ENCODE measurements at regions not wholly inside any gene's neighbourhood (a gene's known extent, or its start where the extent isn't known, plus 50 kb on each side); places are given as distances from the start of the nearest gene placed in this dataset.

GRCh38 chr16:66273644-66274334, 92.7 kb upstream of the CDH5 start:
- TF ChIP-seq OVOL2 (CRISPR knock-in tag; IDR thresholded peaks at IDR 0.05; ENCODE audit: borderline replicate concordance) (no peak), CDX4 (CRISPR knock-in tag; IDR thresholded peaks at IDR 0.05; ENCODE audit: borderline replicate concordance) (no peak), USF2 (CRISPR knock-in tag; IDR thresholded peaks at IDR 0.05) (peak; percentile 34; the same call in 1 of the 2 replicates)
- H3K36me3 Mint-ChIP-seq = peaks cover 3% of the 10 kb centered on the region
- peaks cover 9% of the 10 kb centered on the region for H3K9me3 Mint-ChIP-seq
- H3K4me3 Mint-ChIP-seq = no peak overlapping the region
- peaks cover 22% of the 10 kb centered on the region for H3K27me3 Mint-ChIP-seq (ENCODE audit: low read depth)
- peaks cover 35% of the 10 kb centered on the region for H3K4me1 Mint-ChIP-seq
- ATAC-seq = no peak
- peak; percentile 49 for DNase-seq (ENCODE audit: low spot score)
- CTCF ChIA-PET = interaction anchor here (0.7 to 1.3 kb wide), 7 partner anchors 11 to 221 kb away, joined by 3 to 8 read pairs (median 4); no protein-coding TSS in a partner anchor
- POLR2A ChIA-PET = no interaction called here
- no peak overlapping the region for H3K27ac Mint-ChIP-seq

GRCh38 chr16:66273053-66273452, 93.4 kb upstream of the CDH5 start:
- ChIA-PET POLR2A (no interaction called here), CTCF (interaction anchor here (1.0 to 1.3 kb wide), 2 partner anchors 49 to 105 kb away, joined by 4 read pairs; no protein-coding TSS in a partner anchor)
- TF ChIP-seq ZNF121 (CRISPR knock-in tag; IDR thresholded peaks at IDR 0.05) = no peak
- no peak for TF ChIP-seq E2F4 (CRISPR knock-in tag; IDR thresholded peaks at IDR 0.05; ENCODE audit: borderline replicate concordance, low read depth)
- no peak for TF ChIP-seq SMAD4 (CRISPR knock-in tag; IDR thresholded peaks at IDR 0.05)
- no peak for TF ChIP-seq NFATC4 (CRISPR knock-in tag; IDR thresholded peaks at IDR 0.05)
- TF ChIP-seq RORB (CRISPR knock-in tag; IDR thresholded peaks at IDR 0.05) = no peak
- no peak for TF ChIP-seq CBFB (CRISPR knock-in tag; IDR thresholded peaks at IDR 0.05; ENCODE audit: low read depth)
- no peak for TF ChIP-seq NFYB (CRISPR knock-in tag; conservative IDR thresholded peaks at IDR 0.05; ENCODE audit: low read depth)
- no peak for TF ChIP-seq MYBL2 (CRISPR knock-in tag; IDR thresholded peaks at IDR 0.05)
- no peak for TF ChIP-seq NFE2L1 (CRISPR knock-in tag; IDR thresholded peaks at IDR 0.05)
- no peak for TF ChIP-seq GTF2I (CRISPR knock-in tag; conservative IDR thresholded peaks at IDR 0.05)
- TF ChIP-seq TEAD1 (CRISPR knock-in tag; IDR thresholded peaks at IDR 0.05) = no peak
- TF ChIP-seq ZNF512 (CRISPR knock-in tag; IDR thresholded peaks at IDR 0.05; ENCODE audit: borderline replicate concordance) = no peak
- no peak for TF ChIP-seq ZNF281 (CRISPR knock-in tag; IDR thresholded peaks at IDR 0.05)
- no peak for TF ChIP-seq ZSCAN18 (CRISPR knock-in tag; IDR thresholded peaks at IDR 0.05)
- TF ChIP-seq SOX15 (CRISPR knock-in tag; IDR thresholded peaks at IDR 0.05) = no peak
- TF ChIP-seq ZNF219 (CRISPR knock-in tag; IDR thresholded peaks at IDR 0.05; ENCODE audit: borderline replicate concordance) = no peak
- TF ChIP-seq ZNF425 (CRISPR knock-in tag; conservative IDR thresholded peaks at IDR 0.05) = no peak
- no peaks in the 10 kb centered on the region for H3K36me3 Mint-ChIP-seq
- ATAC-seq (no peak), DNase-seq (ENCODE audit: low spot score) (no peak)
- H3K4me3 Mint-ChIP-seq = no peak overlapping the region
- peaks cover 24% of the 10 kb centered on the region for H3K27me3 Mint-ChIP-seq (ENCODE audit: low read depth)
- no peak overlapping the region for H3K27ac Mint-ChIP-seq
- peaks cover 29% of the 10 kb centered on the region for H3K4me1 Mint-ChIP-seq
- H3K9me3 Mint-ChIP-seq = 0 out of 2 replicates have a peak, but pooled peaks cover 6% of the 10 kb centered on the region

Data from WTC11 (cell line).